GM12892 (cell line): ENCODE measurements at regions not wholly inside any gene's neighbourhood (a gene's known extent, or its start where the extent isn't known, plus 50 kb on each side); places are given as distances from the start of the nearest gene placed in this dataset.
"Not testable (repeated sequence)": the region's sequence is repeated elsewhere in the genome, so short reads cannot be mapped to it uniquely, and the experiment has no call there.

Source experiments
- POLR2A ChIP-seq: IDR thresholded peaks from 2 replicates; pipeline ENCODE4 v1.6.1; 2011; ENCODE audit warnings: low read depth, low read length, control low read depth
- POLR2AphosphoS5 ChIP-seq: IDR thresholded peaks from 2 replicates; pipeline ENCODE4 v1.6.1; 2011; ENCODE audit warnings: low read depth, low read length, control low read depth
- TAF1 ChIP-seq: IDR thresholded peaks from 2 replicates; pipeline ENCODE4 v1.6.1; 2011; ENCODE audit warnings: low read depth, mild to moderate bottlenecking, control low read depth, low read length, borderline replicate concordance

GRCh38 chr9:39656960-39657603 lies 301.6 kb downstream of the SPATA31A1 start:
- not testable (repeated sequence) for TF ChIP-seq POLR2A, POLR2AphosphoS5, TAF1
